Erythroblast (primary cell): ENCODE measurements at regions not wholly inside any gene's neighbourhood (a gene's known extent, or its start where the extent isn't known, plus 50 kb on each side); places are given as distances from the start of the nearest gene placed in this dataset.

Experiments
- GATA1 ChIP-seq: IDR thresholded peaks from 2 replicates; pipeline ENCODE4 v1.6.1; 2011; ENCODE audit warnings: low read depth, mild to moderate bottlenecking, control low read depth, low read length, moderate library complexity
- POLR2A ChIP-seq: IDR thresholded peaks from 2 replicates; pipeline ENCODE4 v1.6.1; 2011; ENCODE audit warnings: mild to moderate bottlenecking, low read length

GRCh38 chr10:131830446-131831130 lies 70.2 kb upstream of the PPP2R2D start:
- TF ChIP-seq POLR2A (no peak), GATA1 (no peak)
